ENCODE measurements at regions not wholly inside any gene's neighbourhood (a gene's known extent, or its start where the extent isn't known, plus 50 kb on each side); places are given as distances from the start of the nearest gene placed in this dataset.
"Not testable (repeated sequence)": the region's sequence is repeated elsewhere in the genome, so short reads cannot be mapped to it uniquely, and the experiment has no call there.

- intact Hi-C loops (cut with DNase I), result no loop called here
- DNase-seq, result peak in 2 of 10 donors; percentile 22 to 39
Measured at GRCh38 chr7:152544971-152545619, 109.3 kb upstream of the KMT2C start.

- peak in 1 of 10 donors; percentile 74 for DNase-seq
- intact Hi-C loops (cut with DNase I), result no loop called here
Measured at GRCh38 chr7:152544481-152544927, 108.7 kb upstream of the KMT2C start.

DNA sequence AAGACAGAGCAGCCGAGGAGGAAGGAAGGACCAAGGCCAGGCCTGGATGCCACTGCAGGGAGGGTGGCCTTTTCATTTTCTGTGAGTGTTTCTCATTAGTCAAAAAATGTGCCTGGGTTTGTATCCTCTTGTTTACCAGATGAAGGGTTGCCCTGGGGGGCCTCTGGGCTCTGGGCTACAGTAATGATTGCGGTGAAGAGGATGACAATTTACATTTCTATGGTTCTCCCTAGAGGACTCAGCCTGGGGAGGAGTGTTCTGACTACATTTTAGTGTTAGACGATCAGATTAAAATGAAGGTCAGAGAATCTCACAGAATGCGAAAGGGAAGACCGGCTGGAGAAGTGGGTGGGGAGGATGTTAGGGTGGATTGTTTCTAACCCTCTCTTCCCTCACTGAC is 108.0 kb upstream of the KMT2C start:
- peak in 2 of 10 donors; percentile 24 to 35 for DNase-seq

DNA sequence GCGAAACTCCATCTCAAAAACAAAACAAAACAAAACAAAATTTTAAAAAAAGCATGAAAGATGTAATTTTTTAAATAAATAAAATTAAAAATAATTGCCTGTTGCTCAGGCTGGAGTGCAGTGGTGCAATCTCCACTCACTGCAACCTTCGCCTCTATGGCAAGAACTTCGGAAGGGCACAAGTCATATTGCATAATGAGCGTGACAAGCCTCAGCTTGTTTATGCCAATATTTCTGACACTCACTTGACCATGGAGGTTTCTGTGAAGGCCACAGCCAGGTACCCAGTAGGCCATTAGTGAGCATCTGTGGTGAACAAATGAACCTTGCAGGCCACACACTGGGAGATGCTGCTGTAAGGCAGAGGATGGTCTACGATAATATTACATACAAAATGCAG is 106.1 kb upstream of the KMT2C start:
- DNase-seq, result peak in 1 of 10 donors; percentile 7
- intact Hi-C loops (cut with DNase I), result no loop called here

More for the DNA sequence above, 108.0 kb upstream of the KMT2C start:
- intact Hi-C loops (cut with DNase I), result no loop called here

GRCh38 chr7:152539190-152539495 is 103.3 kb upstream of the KMT2C start:
- DNase-seq, result peak in 2 of 10 donors; percentile 45 to 57

GRCh38 chr7:152538346-152539189 is 102.8 kb upstream of the KMT2C start:
- peak in 2 of 10 donors; percentile 55 to 72 for DNase-seq
- intact Hi-C loops (cut with DNase I), result not testable (repeated sequence)

More at GRCh38 chr7:152539190-152539495, 103.3 kb upstream of the KMT2C start:
- intact Hi-C loops (cut with DNase I), result not testable (repeated sequence)

GRCh38 chr7:152537639-152538038 is 101.8 kb upstream of the KMT2C start:
- DNase-seq, result no peak

DNA sequence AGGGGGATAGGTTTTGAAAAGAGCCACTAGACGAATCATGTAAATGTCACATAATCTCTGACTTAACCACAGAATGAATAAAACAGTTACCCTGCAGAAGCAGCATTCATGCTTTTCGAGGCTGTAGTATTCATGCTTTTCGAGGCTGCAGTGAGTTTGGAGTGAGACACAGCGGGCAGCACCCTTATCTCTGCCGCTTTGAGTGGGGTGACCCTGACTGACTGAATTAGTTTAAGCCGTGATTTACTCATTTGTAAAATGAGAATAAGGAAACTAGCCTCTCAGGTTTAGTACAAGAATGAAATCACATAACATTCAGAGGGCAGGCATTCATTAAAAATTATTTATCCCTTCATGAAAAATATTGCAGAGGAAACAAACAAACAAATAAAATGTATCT is 92.8 kb upstream of the KMT2C start:
- DNase-seq, result peak in 1 of 10 donors; percentile 3
- intact Hi-C loops (cut with DNase I), result no loop called here

More at GRCh38 chr7:152537639-152538038, 101.8 kb upstream of the KMT2C start:
- intact Hi-C loops (cut with DNase I), result no loop called here

DNA sequence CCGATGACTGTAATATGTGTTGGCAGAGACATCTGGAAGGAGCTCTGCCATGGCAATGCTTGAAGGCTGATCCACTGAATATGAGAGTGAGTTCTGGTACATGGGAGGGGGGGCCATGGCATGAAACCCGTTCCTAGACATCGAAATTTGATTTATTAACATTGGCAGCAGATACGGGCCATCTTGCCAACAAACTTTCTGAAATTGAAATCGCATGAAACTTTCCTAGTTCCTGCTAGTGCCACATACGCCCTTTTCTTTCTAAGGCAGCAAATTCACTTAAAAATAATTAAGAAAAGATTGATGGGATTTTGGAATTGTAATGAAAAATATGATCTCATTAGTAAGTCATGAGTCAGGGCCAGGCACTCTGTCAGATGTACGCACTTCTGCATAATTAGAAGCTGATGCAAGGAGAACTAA is 91.8 kb upstream of the KMT2C start:
- DNase-seq, result peak in 2 of 10 donors; percentile 2 to 7
- intact Hi-C loops (cut with DNase I), result no loop called here

GRCh38 chr7:152523916-152524315 is 88.1 kb upstream of the KMT2C start:
- peak in 9 of 10 donors; percentile 13 to 88 (median 35) for DNase-seq
- intact Hi-C loops (cut with DNase I), result no loop called here

DNA sequence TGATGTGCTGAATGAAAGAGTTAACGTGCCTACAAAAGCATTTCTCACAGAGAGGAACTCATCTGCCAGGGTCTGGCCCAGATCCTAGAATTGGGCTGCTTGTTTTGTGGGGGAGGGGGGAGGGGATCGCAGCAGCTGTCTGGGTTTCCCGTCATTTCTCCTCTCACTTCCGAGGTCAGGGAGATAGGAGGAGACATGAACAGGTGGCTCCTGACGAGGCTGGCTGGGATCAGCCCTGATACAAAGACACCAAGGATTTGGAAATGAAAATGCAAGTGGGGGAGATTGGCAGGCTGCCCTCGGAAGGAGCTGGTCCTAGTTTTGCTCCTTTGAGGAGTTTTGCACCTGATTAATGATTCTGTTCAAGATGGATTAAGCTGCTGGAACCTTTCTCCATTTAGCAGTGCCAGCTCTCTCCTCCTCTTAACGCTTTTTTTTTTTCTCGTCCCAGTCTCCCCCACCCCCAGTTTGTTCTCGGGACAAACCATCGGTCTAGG is 86.8 kb upstream of the KMT2C start:
- peak; percentile 18 to 83 (median 41) for DNase-seq
- intact Hi-C loops (cut with DNase I), result no loop called here

DNA sequence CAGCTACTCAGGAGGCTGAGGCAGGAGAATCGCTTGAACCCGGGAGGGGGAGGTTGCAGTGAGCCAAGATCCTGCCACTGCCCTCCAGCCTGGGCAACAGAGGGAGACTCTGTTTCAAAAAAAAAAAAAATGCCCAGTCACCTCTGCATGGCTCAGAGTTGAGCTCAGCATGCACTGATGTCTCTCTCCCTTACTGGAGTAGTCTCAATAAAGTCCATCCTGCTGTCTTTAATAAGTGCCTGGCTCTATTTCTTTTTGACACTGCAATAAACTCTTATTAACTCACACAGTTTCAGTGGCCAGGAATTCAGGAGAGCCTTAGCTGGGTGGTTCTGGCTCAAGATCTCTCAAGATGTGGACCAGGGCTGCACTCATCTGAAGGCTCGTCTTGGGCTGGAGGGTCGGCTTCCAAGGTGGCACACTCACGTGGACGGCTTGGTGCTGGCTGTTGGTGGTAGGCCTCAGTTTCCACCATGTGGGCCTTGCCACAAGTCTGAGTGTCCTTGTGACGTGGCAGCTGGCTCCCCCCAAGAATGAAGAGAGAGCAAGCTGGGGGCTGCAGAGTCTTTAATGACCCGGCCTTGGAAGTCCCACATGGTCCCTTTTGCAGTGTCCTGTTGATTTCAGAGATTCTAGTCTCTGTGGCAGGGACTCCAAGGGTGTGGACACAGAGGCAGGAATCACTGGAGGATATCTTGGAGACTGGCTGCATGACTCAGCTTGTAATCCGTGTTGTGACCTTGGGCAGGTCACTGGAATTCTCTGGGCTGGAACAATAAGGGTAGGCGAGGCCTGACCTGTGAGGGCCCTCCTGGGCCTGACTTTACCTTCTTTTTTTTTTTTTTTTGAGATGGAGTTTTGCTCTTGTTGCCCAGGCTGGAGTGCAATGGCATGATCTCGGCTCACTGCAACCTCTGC is 85.9 kb upstream of the KMT2C start:
- DNase-seq, result peak in 2 of 10 donors; percentile 27 to 46
- intact Hi-C loops (cut with DNase I), result no loop called here

DNA sequence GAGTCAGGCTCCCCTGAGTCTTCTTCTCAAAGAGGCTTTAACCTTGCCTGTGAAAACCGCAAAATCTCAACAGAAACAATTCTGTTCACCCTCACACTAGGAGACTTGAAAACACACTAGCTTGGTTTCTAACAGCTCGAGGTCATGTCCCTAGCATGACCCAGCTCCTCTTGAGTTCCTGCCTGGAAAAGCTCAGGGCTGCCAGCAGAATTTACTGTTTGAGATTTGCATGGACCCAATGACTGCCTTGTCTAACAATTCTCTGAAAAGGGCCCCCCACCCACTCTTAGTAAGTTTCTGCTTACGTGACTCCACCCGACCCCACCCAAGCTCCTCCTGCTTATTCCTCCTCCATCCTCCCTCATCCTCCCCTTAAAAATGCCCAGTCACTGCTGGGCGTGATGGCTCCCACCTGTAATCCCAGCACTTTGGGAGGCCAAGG is 85.1 kb upstream of the KMT2C start:
- intact Hi-C loops (cut with DNase I), result no loop called here
- DNase-seq, result peak in 2 of 10 donors; percentile 8 to 28

- intact Hi-C loops (cut with DNase I), result no loop called here
- peak in 1 of 10 donors; percentile 15 for DNase-seq
Measured at GRCh38 chr7:152519290-152519689, 83.5 kb upstream of the KMT2C start.

DNA sequence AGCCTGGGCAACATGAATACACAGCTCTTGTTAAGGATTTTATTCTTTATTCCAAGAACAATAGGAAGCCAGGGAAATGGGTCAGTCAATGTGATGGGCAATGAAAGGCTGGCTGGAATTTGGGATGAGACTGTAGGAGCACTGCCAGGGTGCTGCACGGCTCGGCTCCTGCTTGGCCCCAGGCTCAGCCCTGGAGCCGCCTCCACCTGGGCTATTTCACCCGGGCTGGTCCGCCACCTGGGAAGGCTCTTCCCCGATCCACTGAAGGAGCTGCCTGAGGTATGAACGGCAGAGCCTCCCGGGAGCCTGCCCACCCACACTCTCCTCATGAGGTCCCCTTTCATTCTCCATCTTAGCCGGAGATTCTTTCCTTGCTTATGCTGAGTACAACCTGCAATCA is 80.4 kb upstream of the KMT2C start:
- DNase-seq, result peak in 2 of 10 donors; percentile 41 to 68
- intact Hi-C loops (cut with DNase I), result no loop called here

DNA sequence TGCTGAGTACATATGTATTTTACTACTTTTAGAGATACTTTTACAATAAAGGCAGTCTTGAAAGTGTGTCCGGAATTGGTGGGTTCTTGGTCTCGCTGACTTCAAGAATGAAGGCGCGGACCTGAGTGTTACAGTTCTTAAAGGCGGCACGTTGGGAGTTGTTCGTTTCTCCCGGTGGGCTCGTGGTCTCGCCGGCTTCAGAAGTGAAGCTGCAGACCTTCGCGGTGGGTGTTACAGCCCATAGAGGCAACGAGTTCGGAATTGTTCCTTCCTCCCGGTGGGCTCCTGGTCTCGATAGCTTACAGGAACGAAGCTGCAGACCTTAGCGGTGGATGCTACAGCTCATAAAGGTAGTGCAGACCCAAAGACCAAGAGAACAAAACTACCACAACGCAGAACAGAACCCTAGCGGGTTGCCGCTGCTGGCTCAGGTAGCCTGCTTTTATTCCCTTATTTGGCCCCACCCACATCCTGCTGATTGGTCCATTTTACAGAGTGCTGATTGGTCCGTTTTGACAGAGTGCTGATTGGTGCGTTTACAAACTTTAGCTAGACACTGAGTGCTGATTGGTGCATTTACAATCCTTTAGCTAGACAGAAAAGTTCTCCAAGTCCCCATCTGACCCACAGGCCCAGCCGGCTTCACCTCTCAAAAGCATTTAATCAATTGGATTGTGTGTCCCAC is 79.6 kb upstream of the KMT2C start:
- intact Hi-C loops (cut with DNase I), result not testable (repeated sequence)
- DNase-seq, result peak in 2 of 10 donors; percentile 21 to 27

DNA sequence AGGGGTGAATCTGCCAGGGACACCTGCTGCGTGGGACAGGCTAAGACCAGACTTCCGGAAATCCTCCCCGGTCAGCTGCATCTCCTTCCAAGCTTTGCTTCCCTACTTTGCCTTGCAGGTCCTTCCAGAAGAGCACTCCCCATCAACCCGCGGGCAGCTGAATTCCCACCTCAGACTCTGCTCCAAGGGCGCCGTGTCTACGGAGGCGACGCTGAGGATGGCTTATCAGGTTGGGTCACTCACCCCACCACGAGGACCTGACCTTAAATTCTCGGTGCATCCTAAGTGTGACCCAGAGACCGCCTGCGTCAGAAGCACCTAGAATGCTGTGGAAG is 78.9 kb upstream of the KMT2C start:
- DNase-seq, result peak in 2 of 10 donors; percentile 55 to 75
- intact Hi-C loops (cut with DNase I), result no loop called here

DNA sequence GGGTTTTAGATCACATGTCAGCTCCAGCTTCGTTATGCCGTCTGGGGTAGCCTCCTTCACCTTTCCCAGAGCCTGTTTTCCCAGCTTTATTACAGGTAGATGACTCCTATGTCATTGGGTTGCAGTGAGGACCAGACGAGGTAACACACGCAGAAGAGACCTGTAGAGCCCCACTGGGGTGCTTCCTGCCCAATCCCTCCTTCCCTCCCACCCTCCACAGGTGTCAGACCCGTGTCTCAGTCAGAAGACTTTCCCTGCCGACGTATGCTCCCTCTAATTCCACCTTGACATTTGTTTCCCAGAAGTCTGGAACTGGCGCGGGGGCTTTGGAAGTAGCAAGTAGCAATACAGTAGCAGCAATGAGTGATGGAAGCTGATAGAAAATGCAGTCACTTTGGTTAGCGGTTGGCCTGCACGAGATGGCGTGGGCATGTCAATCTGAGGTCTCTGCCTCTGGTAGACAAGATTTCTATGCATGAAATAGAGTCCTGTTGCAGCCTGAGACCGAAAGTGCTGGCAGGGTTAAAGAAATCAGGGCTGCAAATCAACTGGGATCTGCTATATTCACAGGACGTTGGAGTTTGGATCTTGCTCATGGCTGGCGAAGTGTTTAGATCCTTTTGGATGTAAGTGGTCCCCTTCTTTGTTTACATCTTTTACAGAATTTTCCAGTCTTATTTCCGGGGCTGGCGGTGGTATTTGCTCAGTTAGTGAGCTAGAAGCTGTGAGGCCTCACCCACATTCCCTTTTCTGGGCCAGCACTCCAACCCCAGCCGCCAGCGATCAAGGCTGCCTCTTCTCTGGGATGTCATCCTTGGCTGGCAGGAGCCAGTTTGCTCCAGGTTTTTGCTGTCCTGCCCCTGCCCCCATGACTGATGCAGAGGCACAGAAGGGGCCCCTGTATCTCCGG is 78.3 kb upstream of the KMT2C start:
- intact Hi-C loops (cut with DNase I), result no loop called here
- DNase-seq, result peak in 2 of 10 donors; percentile 42 to 44

- DNase-seq, result no peak
- intact Hi-C loops (cut with DNase I), result no loop called here
Measured at GRCh38 chr7:152512706-152513105, 76.9 kb upstream of the KMT2C start.

Data from posterior cingulate gyrus (tissue), 11 donors.